ENCODE measurements at regions not wholly inside any gene's neighbourhood (a gene's known extent, or its start where the extent isn't known, plus 50 kb on each side); places are given as distances from the start of the nearest gene placed in this dataset.

DNA sequence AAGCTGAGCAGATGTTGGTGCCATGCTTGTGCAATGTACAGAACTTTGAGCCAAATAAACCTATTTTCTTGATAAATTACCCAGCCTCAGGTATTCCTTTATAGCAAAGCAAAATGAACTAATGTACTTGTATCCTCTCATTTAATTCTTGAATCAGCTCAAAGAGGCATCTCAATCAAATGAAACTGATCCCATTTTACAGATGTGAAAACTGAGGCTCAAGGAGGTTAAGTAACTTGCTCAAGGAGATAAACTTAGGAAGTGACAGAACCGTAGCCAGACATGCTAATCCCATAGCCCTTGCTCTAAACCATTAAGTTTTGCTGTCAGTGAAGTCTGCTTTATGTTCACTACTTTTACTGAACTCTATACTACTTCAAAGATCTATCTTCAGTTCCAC lies 467.0 kb upstream of the UBE2E3 start:
- TF ChIP-seq, protein P1, sequence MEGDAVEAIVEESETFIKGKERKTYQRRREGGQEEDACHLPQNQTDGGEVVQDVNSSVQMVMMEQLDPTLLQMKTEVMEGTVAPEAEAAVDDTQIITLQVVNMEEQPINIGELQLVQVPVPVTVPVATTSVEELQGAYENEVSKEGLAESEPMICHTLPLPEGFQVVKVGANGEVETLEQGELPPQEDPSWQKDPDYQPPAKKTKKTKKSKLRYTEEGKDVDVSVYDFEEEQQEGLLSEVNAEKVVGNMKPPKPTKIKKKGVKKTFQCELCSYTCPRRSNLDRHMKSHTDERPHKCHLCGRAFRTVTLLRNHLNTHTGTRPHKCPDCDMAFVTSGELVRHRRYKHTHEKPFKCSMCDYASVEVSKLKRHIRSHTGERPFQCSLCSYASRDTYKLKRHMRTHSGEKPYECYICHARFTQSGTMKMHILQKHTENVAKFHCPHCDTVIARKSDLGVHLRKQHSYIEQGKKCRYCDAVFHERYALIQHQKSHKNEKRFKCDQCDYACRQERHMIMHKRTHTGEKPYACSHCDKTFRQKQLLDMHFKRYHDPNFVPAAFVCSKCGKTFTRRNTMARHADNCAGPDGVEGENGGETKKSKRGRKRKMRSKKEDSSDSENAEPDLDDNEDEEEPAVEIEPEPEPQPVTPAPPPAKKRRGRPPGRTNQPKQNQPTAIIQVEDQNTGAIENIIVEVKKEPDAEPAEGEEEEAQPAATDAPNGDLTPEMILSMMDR (IDR thresholded peaks at IDR 0.05) = no peak
- no peak for TF ChIP-seq POLR2A (IDR thresholded peaks at IDR 0.05)
- no peak for TF ChIP-seq POLR2AphosphoS5 (IDR thresholded peaks at IDR 0.05)
